ENCODE measurements at regions not wholly inside any gene's neighbourhood (a gene's known extent, or its start where the extent isn't known, plus 50 kb on each side); places are given as distances from the start of the nearest gene placed in this dataset.

- no peak overlapping the region for H3K27ac ChIP-seq (ENCODE audit: insufficient read length, low read depth, low read length)
- H3K9me3 Mint-ChIP-seq: peaks cover 0 to 9% of the 10 kb centered on the region in 2 experiments; a peak in 3 of 5 replicates
- H2AFZ ChIP-seq (ENCODE audit: low read length): no peak overlapping the region
- no peak overlapping the region for H2AK5ac ChIP-seq (ENCODE audit: insufficient read length, low read length)
- peaks cover 0 to 10% (median 3%) of the 10 kb centered on the region in 3 experiments; a peak in 4 of 7 replicates for H3K36me3 Mint-ChIP-seq (ENCODE audit: insufficient read depth in 1 of 3, low read depth in 3 of 3)
- no peaks in the 10 kb centered on the region for H4K20me1 ChIP-seq (ENCODE audit: control insufficient read depth, insufficient read depth, insufficient read length)
- H3K79me2 ChIP-seq (ENCODE audit: insufficient read depth, low read length): no peaks in the 10 kb centered on the region
- no peak overlapping the region for H4K8ac ChIP-seq (replicated peaks; ENCODE audit: insufficient read length, low read depth, low read length)
- TF ChIP-seq CTCF (conservative IDR thresholded peaks at IDR 0.05): no peak
- H4K91ac ChIP-seq (ENCODE audit: insufficient read length, low read depth, low read length): no peak overlapping the region
- H3K27me3 Mint-ChIP-seq (ENCODE audit: low read depth): no peaks in the 10 kb centered on the region
- no peaks in the 10 kb centered on the region for H3K9me3 ChIP-seq (ENCODE audit: control insufficient read depth, low read depth, low read length)
- no peak overlapping the region for H3K9ac ChIP-seq (ENCODE audit: extremely low read depth, insufficient read length, low read length)
- H3K27me3 ChIP-seq (ENCODE audit: insufficient read depth, low read length): no peaks in the 10 kb centered on the region
- H3K23ac ChIP-seq (ENCODE audit: insufficient read length, low read depth, low read length): no peak overlapping the region
- H3K79me1 ChIP-seq (ENCODE audit: insufficient read depth, low read depth, low read length, poor library complexity, severe bottlenecking): no peaks in the 10 kb centered on the region
- peaks cover 0 to 3% of the 10 kb centered on the region in 2 experiments; a peak in 1 of 4 replicates for H3K4me1 Mint-ChIP-seq
- H2BK20ac ChIP-seq (ENCODE audit: low read depth, low read length, poor library complexity, severe bottlenecking): no peak overlapping the region
- H2BK12ac ChIP-seq (ENCODE audit: insufficient read length, low read depth, low read length): no peak overlapping the region
- no peak overlapping the region for H3K4me2 ChIP-seq (ENCODE audit: insufficient read depth, insufficient read length, low read length)
- no peak overlapping the region for H3K4me3 Mint-ChIP-seq
- no peak overlapping the region for H3K56ac ChIP-seq (ENCODE audit: insufficient read length, low read depth, low read length)
- H2BK120ac ChIP-seq (ENCODE audit: low read depth, low read length, poor library complexity, severe bottlenecking): no peak overlapping the region
- no peak overlapping the region for H3K4ac ChIP-seq (ENCODE audit: low read depth, low read length)
- peak overlapping the region in 1 of 3 experiments; percentile 58; a peak in 1 of 7 replicates for H3K27ac Mint-ChIP-seq
- no CpG with 5 or more reads among the region's 2 CpGs for WGBS (ENCODE audit: extremely low coverage, insufficient read length, low lambda C conversion rate)
- no peaks in the 10 kb centered on the region for H3K4me1 ChIP-seq (ENCODE audit: insufficient read depth, low read length)
- H3K23me2 ChIP-seq (ENCODE audit: insufficient read length, low read depth, low read length, poor library complexity, severe bottlenecking): no peaks in the 10 kb centered on the region
- H3K18ac ChIP-seq (ENCODE audit: insufficient read length, low read depth, low read length): no peak overlapping the region
- no peak overlapping the region for H3K14ac ChIP-seq (ENCODE audit: insufficient read depth, low read length)
- DNase-seq: no peak
- no peak overlapping the region for H4K5ac ChIP-seq (ENCODE audit: insufficient read length, low read depth, low read length)
- no peak overlapping the region for H2BK15ac ChIP-seq (ENCODE audit: low read depth, low read length)
- no peak overlapping the region for H2BK5ac ChIP-seq (ENCODE audit: insufficient read length, low read length)
- no peak overlapping the region for H3T11ph ChIP-seq (ENCODE audit: low read length)
These were observed 58.5 kb upstream of the CTLA4 start for GRCh38 chr2:203809084-203809521.

All from H9 (cell line).